ENCODE measurements at regions not wholly inside any gene's neighbourhood (a gene's known extent, or its start where the extent isn't known, plus 50 kb on each side); places are given as distances from the start of the nearest gene placed in this dataset.

GRCh38 chr2:163248376-163249253, 410.0 kb upstream of the KCNH7 start:
- peaks cover 18% of the 10 kb centered on the region for H3K4me1 Mint-ChIP-seq
- H3K9me3 Mint-ChIP-seq, result no peaks in the 10 kb centered on the region
- no peak for TF ChIP-seq CTCF (conservative IDR thresholded peaks at IDR 0.05)
- H3K27ac Mint-ChIP-seq (ENCODE audit: unreplicated experiment), result no peak overlapping the region
- no peak for DNase-seq (ENCODE audit: low read depth, low spot score)
- H3K4me3 Mint-ChIP-seq, result no peak overlapping the region
- no peaks in the 10 kb centered on the region for H3K27me3 Mint-ChIP-seq (ENCODE audit: low read depth)
- peaks cover under 1% of the 10 kb centered on the region for H3K36me3 Mint-ChIP-seq (ENCODE audit: low read depth)

GRCh38 chr2:163247847-163248220, 409.3 kb upstream of the KCNH7 start:
- no peak overlapping the region for H3K4me3 Mint-ChIP-seq
- H3K9me3 Mint-ChIP-seq, result peaks cover 2% of the 10 kb centered on the region
- H3K27ac Mint-ChIP-seq (ENCODE audit: unreplicated experiment), result no peak overlapping the region
- peaks cover 18% of the 10 kb centered on the region for H3K4me1 Mint-ChIP-seq
- no peak for TF ChIP-seq CTCF (conservative IDR thresholded peaks at IDR 0.05)
- DNase-seq (ENCODE audit: low read depth, low spot score), result no peak
- H3K27me3 Mint-ChIP-seq (ENCODE audit: low read depth), result no peaks in the 10 kb centered on the region
- peaks cover 3% of the 10 kb centered on the region for H3K36me3 Mint-ChIP-seq (ENCODE audit: low read depth)

- peaks cover 2% of the 10 kb centered on the region for H3K9me3 Mint-ChIP-seq
- no peak overlapping the region for H3K4me3 Mint-ChIP-seq
- H3K36me3 Mint-ChIP-seq (ENCODE audit: low read depth), result peaks cover 3% of the 10 kb centered on the region
- no peaks in the 10 kb centered on the region for H3K27me3 Mint-ChIP-seq (ENCODE audit: low read depth)
- TF ChIP-seq CTCF (conservative IDR thresholded peaks at IDR 0.05), result no peak
- peaks cover 18% of the 10 kb centered on the region for H3K4me1 Mint-ChIP-seq
- DNase-seq (ENCODE audit: low read depth, low spot score), result no peak
- no peak overlapping the region for H3K27ac Mint-ChIP-seq (ENCODE audit: unreplicated experiment)
Measured at GRCh38 chr2:163247156-163247846, 408.7 kb upstream of the KCNH7 start.

GRCh38 chr2:163246135-163246534, 407.6 kb upstream of the KCNH7 start:
- Mint-ChIP-seq H3K4me3 (no peak overlapping the region), H3K27me3 (ENCODE audit: low read depth) (no peaks in the 10 kb centered on the region), H3K27ac (ENCODE audit: unreplicated experiment) (no peak overlapping the region), H3K36me3 (ENCODE audit: low read depth) (peaks cover 6% of the 10 kb centered on the region), H3K4me1 (peaks cover 18% of the 10 kb centered on the region), H3K9me3 (peaks cover 7% of the 10 kb centered on the region)
- no peak for TF ChIP-seq CTCF (conservative IDR thresholded peaks at IDR 0.05)
- DNase-seq (ENCODE audit: low read depth, low spot score), result no peak

- no peak overlapping the region for H3K4me3 Mint-ChIP-seq
- H3K9me3 Mint-ChIP-seq, result peaks cover 16% of the 10 kb centered on the region
- H3K36me3 Mint-ChIP-seq (ENCODE audit: low read depth), result peaks cover 7% of the 10 kb centered on the region
- no peak overlapping the region for H3K27ac Mint-ChIP-seq (ENCODE audit: unreplicated experiment)
- no peak for TF ChIP-seq CTCF (conservative IDR thresholded peaks at IDR 0.05)
- DNase-seq (ENCODE audit: low read depth, low spot score), result no peak
- H3K4me1 Mint-ChIP-seq, result no peaks in the 10 kb centered on the region
- H3K27me3 Mint-ChIP-seq (ENCODE audit: low read depth), result no peaks in the 10 kb centered on the region
Measured at GRCh38 chr2:163236553-163236952, 398.0 kb upstream of the KCNH7 start.
